LNCaP clone FGC (cell line): ENCODE measurements at regions not wholly inside any gene's neighbourhood (a gene's known extent, or its start where the extent isn't known, plus 50 kb on each side); places are given as distances from the start of the nearest gene placed in this dataset.

Experiments
- DNase-seq: peaks from one replicate; pipeline ENCODE4 v3.0.0-alpha.2; 2011; ENCODE audit warnings: low read depth
- H3K4me3 ChIP-seq: 2 replicates; pipeline ENCODE4 v1.5.1; 2011; ENCODE audit warnings: mild to moderate bottlenecking, low read depth, low read length, control low read depth
- TF ChIP-seq, protein P1 (sequence below): IDR thresholded peaks from 2 replicates; pipeline ENCODE4 v1.5.1; 2012; ENCODE audit warnings: mild to moderate bottlenecking; ENCODE audit not compliant: control insufficient read depth, insufficient read depth; ENCODE audit errors: extremely low read depth

DNA sequence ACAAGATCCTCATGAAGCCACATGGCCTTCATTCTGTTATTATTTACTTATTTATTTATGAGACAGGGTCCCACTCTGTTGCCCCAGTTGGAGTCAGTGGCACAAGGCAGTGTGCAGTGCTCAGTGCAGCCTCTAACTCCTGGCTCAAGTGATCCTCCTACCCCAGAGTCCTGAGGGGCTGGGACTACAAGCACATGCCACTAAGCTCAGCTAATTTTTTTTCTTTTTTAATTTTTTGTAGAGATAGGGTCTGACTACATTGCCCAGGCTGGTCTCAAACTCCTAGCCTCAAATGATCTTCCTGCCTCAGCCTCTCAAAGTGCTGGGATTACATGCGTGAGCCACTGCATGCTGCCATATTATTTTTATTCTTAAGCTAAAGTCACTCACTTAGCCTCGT, 241.4 kb downstream of the UQCRFS1 start:
- no peak for DNase-seq
- TF ChIP-seq, protein P1, sequence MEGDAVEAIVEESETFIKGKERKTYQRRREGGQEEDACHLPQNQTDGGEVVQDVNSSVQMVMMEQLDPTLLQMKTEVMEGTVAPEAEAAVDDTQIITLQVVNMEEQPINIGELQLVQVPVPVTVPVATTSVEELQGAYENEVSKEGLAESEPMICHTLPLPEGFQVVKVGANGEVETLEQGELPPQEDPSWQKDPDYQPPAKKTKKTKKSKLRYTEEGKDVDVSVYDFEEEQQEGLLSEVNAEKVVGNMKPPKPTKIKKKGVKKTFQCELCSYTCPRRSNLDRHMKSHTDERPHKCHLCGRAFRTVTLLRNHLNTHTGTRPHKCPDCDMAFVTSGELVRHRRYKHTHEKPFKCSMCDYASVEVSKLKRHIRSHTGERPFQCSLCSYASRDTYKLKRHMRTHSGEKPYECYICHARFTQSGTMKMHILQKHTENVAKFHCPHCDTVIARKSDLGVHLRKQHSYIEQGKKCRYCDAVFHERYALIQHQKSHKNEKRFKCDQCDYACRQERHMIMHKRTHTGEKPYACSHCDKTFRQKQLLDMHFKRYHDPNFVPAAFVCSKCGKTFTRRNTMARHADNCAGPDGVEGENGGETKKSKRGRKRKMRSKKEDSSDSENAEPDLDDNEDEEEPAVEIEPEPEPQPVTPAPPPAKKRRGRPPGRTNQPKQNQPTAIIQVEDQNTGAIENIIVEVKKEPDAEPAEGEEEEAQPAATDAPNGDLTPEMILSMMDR: no peak
- no peak overlapping the region for H3K4me3 ChIP-seq

DNA sequence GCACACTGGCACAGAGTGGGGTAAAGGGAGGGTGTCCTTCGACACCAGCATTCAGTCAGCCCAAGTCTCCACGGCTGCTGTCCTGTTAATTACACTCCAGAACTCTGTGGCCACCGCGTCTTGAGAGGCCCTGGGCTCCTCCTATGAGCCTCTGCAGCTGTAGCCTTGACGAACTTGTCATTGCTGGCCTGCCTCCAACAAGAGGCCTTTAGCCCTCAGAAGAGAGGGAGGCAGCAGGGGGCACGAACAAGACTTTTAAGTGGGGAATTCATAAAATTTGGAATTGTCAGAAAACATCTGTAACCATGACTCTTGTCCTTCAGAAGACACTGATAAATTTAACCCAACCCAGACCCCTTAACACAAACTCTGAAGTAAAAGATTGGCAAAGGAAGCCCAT, 241.9 kb downstream of the UQCRFS1 start:
- DNase-seq: no peak
- TF ChIP-seq, protein P1: no peak
- H3K4me3 ChIP-seq: no peak overlapping the region

DNA sequence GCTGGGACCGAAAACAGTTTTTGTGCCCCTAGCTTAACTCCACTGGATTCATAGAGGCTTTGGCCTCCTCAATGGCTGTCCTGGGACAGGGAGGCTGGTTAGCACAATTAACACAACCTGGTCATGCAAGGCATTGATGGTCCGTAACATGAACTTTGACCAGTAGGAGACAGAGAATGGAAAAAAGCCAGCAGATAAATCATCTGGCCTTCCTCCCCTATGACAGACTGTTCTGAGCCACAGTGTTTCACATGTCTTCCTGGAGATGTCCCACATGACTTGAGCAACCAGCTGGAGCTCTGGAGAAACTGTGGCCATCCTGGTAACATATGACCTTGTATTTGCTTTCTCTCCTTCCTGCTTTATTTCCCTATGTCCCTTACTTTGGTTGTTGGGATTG, 244.2 kb downstream of the UQCRFS1 start:
- H3K4me3 ChIP-seq: no peak overlapping the region
- no peak for DNase-seq
- TF ChIP-seq, protein P1: no peak

DNA sequence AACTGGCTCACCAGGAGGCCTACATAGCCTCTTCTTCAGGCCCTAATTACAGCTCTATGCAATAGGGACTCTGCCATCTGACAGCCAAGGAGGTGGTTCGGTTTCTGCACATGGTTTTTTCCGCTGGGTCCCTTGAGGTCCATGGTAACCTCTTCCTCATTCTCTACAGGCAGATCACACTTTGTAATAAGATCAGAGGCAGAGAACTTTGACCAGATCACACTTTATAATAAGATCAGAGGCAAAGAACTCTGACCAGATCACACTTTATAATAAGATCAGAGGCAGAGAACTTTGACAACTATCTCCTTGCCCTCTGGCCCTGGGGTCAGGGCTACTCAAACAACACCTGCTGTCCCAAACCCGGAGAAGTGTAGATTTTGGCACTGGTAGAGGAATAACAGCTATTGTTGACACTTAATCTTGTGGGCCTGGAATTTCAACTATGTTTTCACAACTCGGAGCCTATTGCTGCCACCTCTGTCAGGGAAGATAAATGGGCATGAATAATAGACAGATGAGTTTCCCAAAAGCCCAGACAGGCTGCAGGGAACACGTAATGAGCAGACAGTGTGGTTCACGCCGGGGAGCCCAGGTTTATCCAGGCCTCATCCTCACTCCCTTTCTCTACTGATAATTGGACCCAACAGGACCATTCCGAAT, 246.1 kb downstream of the UQCRFS1 start:
- TF ChIP-seq, protein P1: no peak
- DNase-seq: peak; percentile 8
- H3K4me3 ChIP-seq: no peak overlapping the region

DNA sequence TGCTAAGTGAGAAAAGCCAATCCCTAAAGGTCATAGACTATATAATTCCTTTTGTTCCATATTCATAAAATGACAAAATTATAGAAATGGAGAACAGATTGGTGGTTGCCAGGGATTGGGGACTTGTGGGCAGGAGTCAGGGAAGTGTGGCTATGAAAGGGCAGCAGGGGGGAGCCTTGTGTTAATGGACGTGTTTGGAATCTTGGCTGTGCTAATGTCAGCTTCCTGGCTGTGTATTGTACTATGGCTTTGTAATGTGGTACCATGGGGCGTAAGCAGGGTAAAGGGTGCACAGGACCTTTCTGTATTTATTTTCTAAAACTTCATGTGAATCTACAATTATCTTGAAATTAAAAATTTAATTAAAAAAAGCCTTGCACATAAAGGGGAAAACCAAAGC, 248.5 kb downstream of the UQCRFS1 start:
- TF ChIP-seq, protein P1: no peak
- H3K4me3 ChIP-seq: no peak overlapping the region
- DNase-seq: no peak

DNA sequence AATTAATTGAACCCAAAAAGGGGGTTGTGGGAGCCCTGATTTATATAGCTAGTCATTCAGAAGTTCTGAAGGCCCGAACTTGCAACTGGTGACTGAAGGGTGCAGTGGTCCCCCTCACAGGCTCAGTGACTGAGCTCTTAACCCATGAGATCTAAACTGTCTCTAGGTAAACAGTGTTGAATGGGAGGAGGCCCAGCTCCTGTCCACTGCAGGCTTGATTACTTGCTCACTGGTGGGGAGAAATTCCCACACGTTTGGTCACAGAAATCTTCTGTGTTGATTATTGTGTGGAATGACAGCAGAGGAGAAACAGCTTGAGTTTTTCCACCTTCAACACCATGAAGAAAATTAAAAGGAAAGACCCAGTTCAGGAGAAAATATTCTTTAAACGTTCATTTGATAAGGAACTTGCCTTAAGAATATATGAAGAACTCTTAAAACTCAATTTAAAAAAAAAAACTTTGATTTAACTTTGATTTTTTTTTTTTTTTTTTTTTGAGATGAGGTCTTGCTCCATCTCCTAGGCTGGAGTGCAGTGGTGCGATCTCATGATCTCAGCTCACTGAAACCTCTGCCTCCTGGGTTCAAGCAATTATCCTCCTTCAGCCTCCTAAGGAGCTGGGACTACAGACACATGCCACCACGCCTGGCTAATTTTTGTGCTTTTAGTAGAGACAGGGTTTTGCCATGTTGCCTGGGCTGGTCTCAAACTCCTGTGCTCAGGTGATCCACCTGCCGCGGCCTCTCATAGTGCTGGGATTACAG, 249.3 kb downstream of the UQCRFS1 start:
- no peak overlapping the region for H3K4me3 ChIP-seq
- TF ChIP-seq, protein P1: no peak
- no peak for DNase-seq
